ENCODE measurements at regions not wholly inside any gene's neighbourhood (a gene's known extent, or its start where the extent isn't known, plus 50 kb on each side); places are given as distances from the start of the nearest gene placed in this dataset.

GRCh38 chr1:29934255-29934772 lies 698.0 kb downstream of the PTPRU start:
- Histone ChIP-seq H3K27me3 (peaks cover 0 to 27% (median 12%) of the 10 kb centered on the region in 7 donors), H3K4me1 (no peaks in the 10 kb centered on the region), H3K4me3 (no peak overlapping the region), H3K27ac (no peak overlapping the region), H3K9me3 (no peaks in the 10 kb centered on the region), H3K36me3 (no peaks in the 10 kb centered on the region)
- intact Hi-C loops (cut with DNase I), result no loop called here
- no peak for DNase-seq
- ATAC-seq, result no peak
- no peak for TF ChIP-seq CTCF (IDR thresholded peaks at IDR 0.05)
- 87 to 88% methylated on average over 6 of the region's 6 CpGs for WGBS, 2 donors

- ATAC-seq (no peak), DNase-seq (no peak)
- Histone ChIP-seq H3K27me3 (peaks cover 0 to 29% (median 12%) of the 10 kb centered on the region in 7 donors), H3K4me1 (no peaks in the 10 kb centered on the region), H3K9me3 (no peaks in the 10 kb centered on the region), H3K4me3 (no peak overlapping the region), H3K27ac (no peak overlapping the region), H3K36me3 (no peaks in the 10 kb centered on the region)
- TF ChIP-seq CTCF (IDR thresholded peaks at IDR 0.05), result no peak
- intact Hi-C loops (cut with DNase I), result no loop called here
- 21 to 33% methylated on average over 4 of the region's 4 CpGs for WGBS, 2 donors
Observed at GRCh38 chr1:29933067-29933466, 696.7 kb downstream of the PTPRU start.

GRCh38 chr1:29932626-29933025 lies 696.3 kb downstream of the PTPRU start:
- Histone ChIP-seq H3K9me3 (no peaks in the 10 kb centered on the region), H3K4me1 (no peaks in the 10 kb centered on the region), H3K27me3 (peaks cover 0 to 31% (median 12%) of the 10 kb centered on the region in 7 donors), H3K27ac (no peak overlapping the region), H3K36me3 (no peaks in the 10 kb centered on the region), H3K4me3 (no peak overlapping the region)
- no peak for ATAC-seq
- WGBS, 2 donors, result 82 to 84% methylated on average over 8 of the region's 8 CpGs
- intact Hi-C loops (cut with DNase I), result no loop called here
- TF ChIP-seq CTCF (IDR thresholded peaks at IDR 0.05), result no peak
- no peak for DNase-seq

- Histone ChIP-seq H3K27me3 (peaks cover 0 to 38% (median 18%) of the 10 kb centered on the region in 7 donors), H3K36me3 (no peaks in the 10 kb centered on the region), H3K9me3 (no peaks in the 10 kb centered on the region), H3K4me3 (no peak overlapping the region), H3K4me1 (no peaks in the 10 kb centered on the region), H3K27ac (no peak overlapping the region)
- no peak for DNase-seq
- WGBS, 2 donors, result 65 to 69% methylated on average over 13 of the region's 13 CpGs
- no peak for ATAC-seq
- intact Hi-C loops (cut with DNase I), result no loop called here
- no peak for TF ChIP-seq CTCF (IDR thresholded peaks at IDR 0.05)
Observed at GRCh38 chr1:29931477-29932175, 695.3 kb downstream of the PTPRU start.

Measured in heart right ventricle (tissue), 16 donors.